ENCODE measurements at regions not wholly inside any gene's neighbourhood (a gene's known extent, or its start where the extent isn't known, plus 50 kb on each side); places are given as distances from the start of the nearest gene placed in this dataset.

DNA sequence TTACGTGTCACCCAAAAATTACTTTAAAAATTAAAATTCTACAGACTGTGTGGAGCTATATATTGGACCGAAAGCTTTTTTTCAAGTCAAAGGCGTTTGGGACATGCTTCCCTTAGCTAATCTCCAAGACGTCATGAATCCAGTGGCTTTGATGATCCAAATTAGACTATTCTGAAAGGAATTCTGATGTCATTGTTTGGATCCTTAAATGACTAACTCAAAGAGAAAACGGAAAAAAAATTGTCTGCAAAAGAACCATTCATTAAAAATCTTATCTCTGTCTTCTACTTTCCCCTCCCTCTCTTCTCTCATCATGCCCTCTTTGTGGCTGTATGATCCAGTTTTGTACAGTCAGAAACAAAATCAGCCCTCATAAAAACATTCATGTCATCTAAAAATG, 161.8 kb downstream of the ETV1 start:
- DNase-seq = no peak

- DNase-seq = no peak
Measured at GRCh38 chr7:13829231-13829630, 160.2 kb downstream of the ETV1 start.

GRCh38 chr7:13829914-13830900, 159.3 kb downstream of the ETV1 start:
- no peak for DNase-seq

DNA sequence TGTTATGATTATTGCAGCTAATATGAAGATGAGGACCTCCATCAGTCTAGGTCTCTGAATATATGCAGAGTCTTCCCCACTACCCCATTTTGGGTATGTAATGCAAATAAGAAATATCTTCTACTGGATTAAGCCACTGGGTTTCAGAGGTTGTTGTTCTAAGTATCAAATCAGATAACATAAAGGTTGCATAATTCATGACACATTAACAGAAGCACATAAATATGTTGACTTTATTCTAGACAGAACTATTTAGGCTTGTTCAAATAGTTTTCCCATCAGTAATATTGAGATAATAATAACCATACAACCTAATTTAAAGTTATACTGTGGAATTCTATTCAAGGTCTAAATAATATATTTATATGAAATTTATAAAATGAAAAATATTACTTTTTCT, 157.1 kb downstream of the ETV1 start:
- no peak for DNase-seq

DNA sequence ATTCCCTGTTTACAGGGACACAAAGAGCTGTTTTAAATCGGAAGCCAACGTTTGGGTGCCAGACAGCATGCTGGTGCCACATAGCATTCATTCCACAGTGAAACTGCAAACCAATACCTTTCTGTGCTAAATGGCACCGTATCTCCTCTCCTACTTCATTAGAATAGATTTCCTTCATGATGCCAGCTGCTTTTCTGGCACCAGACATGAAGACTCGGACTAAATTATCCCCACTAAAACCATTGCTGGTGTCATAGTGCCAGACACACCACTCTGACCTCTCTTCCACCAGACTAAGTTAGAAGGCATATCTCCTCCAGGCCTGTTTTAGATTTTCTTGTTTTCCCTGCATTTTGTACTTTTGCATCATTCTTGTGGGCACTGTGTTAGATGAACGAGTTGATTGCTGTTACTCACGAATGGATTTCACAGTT, 155.1 kb downstream of the ETV1 start:
- no peak for DNase-seq

GRCh38 chr7:13835442-13835841, 154.0 kb downstream of the ETV1 start:
- DNase-seq = no peak

DNA sequence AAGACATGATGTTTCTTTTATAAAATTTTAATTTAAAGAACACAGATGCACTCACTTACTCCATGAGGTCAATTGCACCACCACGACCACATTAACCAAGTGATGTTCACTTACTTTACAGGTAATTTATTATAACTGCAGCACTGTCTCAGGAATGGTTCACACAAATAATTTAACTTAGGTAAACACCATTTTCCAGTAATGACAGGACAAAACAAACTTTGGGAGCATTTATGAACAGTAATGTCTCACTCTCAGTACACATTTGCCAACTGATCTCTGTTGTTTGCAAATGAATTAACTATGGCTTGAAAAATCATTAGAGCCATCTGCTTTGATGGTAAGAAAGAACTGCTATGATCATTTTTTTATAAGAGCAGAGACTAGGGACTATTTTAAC, 150.4 kb downstream of the ETV1 start:
- DNase-seq = no peak

Data from NCI-H2171 (cell line).